Neuron (in vitro differentiated cells): ENCODE measurements at regions not wholly inside any gene's neighbourhood (a gene's known extent, or its start where the extent isn't known, plus 50 kb on each side); places are given as distances from the start of the nearest gene placed in this dataset.

Experiments
- H2AFZ ChIP-seq: one replicate; pipeline ENCODE4 v1.6.1; 2013; ENCODE audit warnings: low read depth, mild to moderate bottlenecking, inconsistent platforms, low read length, moderate library complexity
- H3K27me3 ChIP-seq: one replicate; pipeline ENCODE4 v1.6.1; 2013; ENCODE audit warnings: low read length; ENCODE audit not compliant: insufficient read depth
- H3K36me3 ChIP-seq: one replicate; pipeline ENCODE4 v1.6.1; 2013; ENCODE audit warnings: low read length; ENCODE audit not compliant: insufficient read depth
- H3K4me1 ChIP-seq: one replicate; pipeline ENCODE4 v1.6.1; 2013; ENCODE audit warnings: low read length; ENCODE audit not compliant: insufficient read depth
- H3K4me3 ChIP-seq: 2 replicates; pipeline ENCODE4 v1.5.1; 2013; ENCODE audit warnings: mild to moderate bottlenecking, low read length, moderate library complexity
- H3K9me3 ChIP-seq: one replicate; pipeline ENCODE4 v1.6.1; 2013; ENCODE audit warnings: low read length

- Histone ChIP-seq H2AFZ (no peak overlapping the region), H3K4me1 (peaks cover 44% of the 10 kb centered on the region), H3K4me3 (no peak overlapping the region), H3K36me3 (no peaks in the 10 kb centered on the region), H3K9me3 (no peaks in the 10 kb centered on the region), H3K27me3 (no peaks in the 10 kb centered on the region)
Measured at GRCh38 chr4:160595646-160596045, 1492.8 kb downstream of the RAPGEF2 start.

- Histone ChIP-seq H2AFZ (no peak overlapping the region), H3K4me3 (no peak overlapping the region), H3K9me3 (no peaks in the 10 kb centered on the region), H3K27me3 (no peaks in the 10 kb centered on the region), H3K36me3 (no peaks in the 10 kb centered on the region), H3K4me1 (no peaks in the 10 kb centered on the region)
Measured at GRCh38 chr4:160604541-160604940, 1501.7 kb downstream of the RAPGEF2 start.

GRCh38 chr4:160611181-160611580 lies 1508.3 kb downstream of the RAPGEF2 start:
- Histone ChIP-seq H3K27me3 (no peaks in the 10 kb centered on the region), H3K4me1 (no peaks in the 10 kb centered on the region), H3K36me3 (no peaks in the 10 kb centered on the region), H3K9me3 (no peaks in the 10 kb centered on the region), H2AFZ (no peak overlapping the region), H3K4me3 (no peak overlapping the region)

GRCh38 chr4:160631044-160631443 lies 1528.2 kb downstream of the RAPGEF2 start:
- Histone ChIP-seq H2AFZ (no peak overlapping the region), H3K27me3 (no peaks in the 10 kb centered on the region), H3K36me3 (no peaks in the 10 kb centered on the region), H3K4me3 (no peak overlapping the region), H3K4me1 (peaks cover 8% of the 10 kb centered on the region), H3K9me3 (no peaks in the 10 kb centered on the region)

GRCh38 chr4:160652790-160653189 lies 1511.0 kb downstream of the FSTL5 start:
- H3K27me3 ChIP-seq, result no peaks in the 10 kb centered on the region

GRCh38 chr4:160675550-160675949 lies 1488.2 kb downstream of the FSTL5 start:
- no peaks in the 10 kb centered on the region for H3K4me1 ChIP-seq
- H3K9me3 ChIP-seq, result peaks cover 2% of the 10 kb centered on the region
- H3K27me3 ChIP-seq, result no peaks in the 10 kb centered on the region
- no peak overlapping the region for H3K4me3 ChIP-seq
- H2AFZ ChIP-seq, result no peak overlapping the region
- H3K36me3 ChIP-seq, result no peaks in the 10 kb centered on the region

More at GRCh38 chr4:160652790-160653189, 1511.0 kb downstream of the FSTL5 start:
- no peak overlapping the region for H3K4me3 ChIP-seq
- no peaks in the 10 kb centered on the region for H3K4me1 ChIP-seq
- H2AFZ ChIP-seq, result no peak overlapping the region
- H3K9me3 ChIP-seq, result peaks cover 3% of the 10 kb centered on the region
- no peaks in the 10 kb centered on the region for H3K36me3 ChIP-seq

- Histone ChIP-seq H3K36me3 (no peaks in the 10 kb centered on the region), H3K4me3 (no peak overlapping the region), H3K27me3 (no peaks in the 10 kb centered on the region), H2AFZ (no peak overlapping the region), H3K4me1 (no peaks in the 10 kb centered on the region), H3K9me3 (no peaks in the 10 kb centered on the region)
Measured at GRCh38 chr4:160685729-160686128, 1478.1 kb downstream of the FSTL5 start.

GRCh38 chr4:160701671-160702070 lies 1462.1 kb downstream of the FSTL5 start:
- no peaks in the 10 kb centered on the region for H3K9me3 ChIP-seq

GRCh38 chr4:160709026-160709425 lies 1454.8 kb downstream of the FSTL5 start:
- no peaks in the 10 kb centered on the region for H3K27me3 ChIP-seq

More at GRCh38 chr4:160701671-160702070, 1462.1 kb downstream of the FSTL5 start:
- no peaks in the 10 kb centered on the region for H3K4me1 ChIP-seq
- no peaks in the 10 kb centered on the region for H3K27me3 ChIP-seq
- H3K36me3 ChIP-seq, result no peaks in the 10 kb centered on the region
- no peak overlapping the region for H3K4me3 ChIP-seq
- H2AFZ ChIP-seq, result no peak overlapping the region

GRCh38 chr4:160709546-160709945 lies 1454.3 kb downstream of the FSTL5 start:
- peak overlapping the region; percentile 1 for H2AFZ ChIP-seq
- H3K9me3 ChIP-seq, result no peaks in the 10 kb centered on the region
- H3K36me3 ChIP-seq, result no peaks in the 10 kb centered on the region
- H3K4me3 ChIP-seq, result no peak overlapping the region
- no peaks in the 10 kb centered on the region for H3K27me3 ChIP-seq
- H3K4me1 ChIP-seq, result no peaks in the 10 kb centered on the region

More at GRCh38 chr4:160709026-160709425, 1454.8 kb downstream of the FSTL5 start:
- H3K9me3 ChIP-seq, result no peaks in the 10 kb centered on the region
- no peaks in the 10 kb centered on the region for H3K36me3 ChIP-seq
- H3K4me3 ChIP-seq, result no peak overlapping the region
- no peaks in the 10 kb centered on the region for H3K4me1 ChIP-seq
- H2AFZ ChIP-seq, result peak overlapping the region; percentile 1

GRCh38 chr4:160716551-160716950 lies 1447.2 kb downstream of the FSTL5 start:
- no peaks in the 10 kb centered on the region for H3K36me3 ChIP-seq
- H3K4me1 ChIP-seq, result peaks cover 9% of the 10 kb centered on the region

GRCh38 chr4:160717848-160718247 lies 1446.0 kb downstream of the FSTL5 start:
- Histone ChIP-seq H3K27me3 (no peaks in the 10 kb centered on the region), H3K4me1 (peaks cover 9% of the 10 kb centered on the region), H3K36me3 (no peaks in the 10 kb centered on the region), H3K9me3 (no peaks in the 10 kb centered on the region), H2AFZ (no peak overlapping the region), H3K4me3 (no peak overlapping the region)

More at GRCh38 chr4:160716551-160716950, 1447.2 kb downstream of the FSTL5 start:
- H3K4me3 ChIP-seq, result no peak overlapping the region
- H2AFZ ChIP-seq, result no peak overlapping the region
- H3K9me3 ChIP-seq, result no peaks in the 10 kb centered on the region
- no peaks in the 10 kb centered on the region for H3K27me3 ChIP-seq

- H3K27me3 ChIP-seq, result no peaks in the 10 kb centered on the region
- H3K36me3 ChIP-seq, result no peaks in the 10 kb centered on the region
- H3K9me3 ChIP-seq, result no peaks in the 10 kb centered on the region
- H3K4me3 ChIP-seq, result no peak overlapping the region
- H3K4me1 ChIP-seq, result no peaks in the 10 kb centered on the region
- no peak overlapping the region for H2AFZ ChIP-seq
Measured at GRCh38 chr4:160724063-160724462, 1439.7 kb downstream of the FSTL5 start.

- Histone ChIP-seq H3K4me1 (no peaks in the 10 kb centered on the region), H3K27me3 (no peaks in the 10 kb centered on the region), H2AFZ (no peak overlapping the region), H3K36me3 (no peaks in the 10 kb centered on the region), H3K9me3 (no peaks in the 10 kb centered on the region), H3K4me3 (no peak overlapping the region)
Measured at GRCh38 chr4:160745126-160745525, 1418.7 kb downstream of the FSTL5 start.
